Panc1 (cell line): ENCODE measurements at regions not wholly inside any gene's neighbourhood (a gene's known extent, or its start where the extent isn't known, plus 50 kb on each side); places are given as distances from the start of the nearest gene placed in this dataset.

Experiments
- ATAC-seq: fragments of 200-7000 bp; cut with Tn5 transposase; 2 replicates; pipeline ENCODE4 v1.9.1; 2020; ENCODE audit warnings: mild to moderate bottlenecking, moderate library complexity
- BruUV-seq: library from RNA; stranded (reverse); fragments of 400-500 nt; replicated peaks from 2 replicates; lab custom pipeline; 2021; lab: Mats Ljungman, UMichigan
- CTCF ChIA-PET: fragments of 300-600 bp; sonication (Branson Sonifier 250); formaldehyde crosslinking; loops from one replicate; lab custom pipeline; 2022; ENCODE audit warnings: antibody characterized with exemption; lab: Charles Lee
- POLR2A ChIA-PET: fragments of 300-600 bp; sonication (Branson Sonifier 250); formaldehyde crosslinking; loops from one replicate; lab custom pipeline; 2022; ENCODE audit warnings: antibody characterized with exemption; lab: Charles Lee
- DNase-seq: peaks from one replicate; pipeline ENCODE4 v3.0.0-alpha.2; 2010; ENCODE audit warnings: low read depth, low spot score
- H3K27ac ChIP-seq: 2 replicates; pipeline ENCODE4 v1.5.1; 2011; ENCODE audit warnings: mild to moderate bottlenecking, low read length, inconsistent platforms
- H3K27me3 ChIP-seq: fragments of 200-500 bp; sonication (Bioruptor generic); 2 replicates; pipeline ENCODE4 v1.6.0; 2014; ENCODE audit warnings: low read length, inconsistent platforms; ENCODE audit not compliant: control insufficient read depth, insufficient read depth
- H3K36me3 ChIP-seq: fragments of 200-500 bp; sonication (Bioruptor generic); 2 replicates; pipeline ENCODE4 v1.5.1; 2014; ENCODE audit warnings: inconsistent platforms, mild to moderate bottlenecking, low read length, moderate library complexity; ENCODE audit not compliant: control insufficient read depth, insufficient read depth
- H3K4me1 ChIP-seq: 2 replicates; pipeline ENCODE4 v1.5.1; 2011; ENCODE audit warnings: inconsistent platforms, mild to moderate bottlenecking, low read length, moderate library complexity; ENCODE audit not compliant: control insufficient read depth, insufficient read depth
- H3K4me3 ChIP-seq, 2 experiments: 2 replicates each; pipeline ENCODE4 v1.5.1; 2011 to 2012; ENCODE audit warnings: low read depth in 2 of 2, low read length in 2 of 2, mild to moderate bottlenecking in 2 of 2, inconsistent platforms in 1 of 2, moderate library complexity in 1 of 2
- H3K9me3 ChIP-seq: fragments of 200-500 bp; sonication (Bioruptor generic); 2 replicates; pipeline ENCODE4 v1.5.1; 2014; ENCODE audit warnings: low read depth, mild to moderate bottlenecking, inconsistent platforms, low read length, moderate library complexity; ENCODE audit not compliant: control insufficient read depth, insufficient read depth
- CTCF ChIP-seq: fragments of 450-650 bp; IDR thresholded peaks from 2 replicates; pipeline ENCODE4 v1.5.1; 2017; ENCODE audit warnings: mild to moderate bottlenecking
- POLR2AphosphoS5 ChIP-seq: IDR thresholded peaks from 2 replicates; pipeline ENCODE4 v1.6.1; 2012; ENCODE audit warnings: mild to moderate bottlenecking, low read depth, low read length, moderate library complexity
- REST ChIP-seq, 2 experiments: IDR thresholded peaks; 2 replicates each; pipeline ENCODE4 v1.6.1; 2011 to 2012; ENCODE audit warnings: low read depth in 2 of 2, control low read depth in 1 of 2, low read length in 1 of 2, mild to moderate bottlenecking in 1 of 2, moderate library complexity in 1 of 2; ENCODE audit not compliant: insufficient read depth in 1 of 2
- SIN3A ChIP-seq: IDR thresholded peaks from 2 replicates; pipeline ENCODE4 v1.6.1; 2012; ENCODE audit warnings: low read depth, mild to moderate bottlenecking, low read length, moderate library complexity, borderline replicate concordance; ENCODE audit not compliant: insufficient read depth
- TCF7L2 ChIP-seq: IDR thresholded peaks from 2 replicates; pipeline ENCODE4 v1.6.1; 2011; ENCODE audit warnings: mild to moderate bottlenecking, low read depth, low read length, inconsistent platforms
- in situ Hi-C: cut with HindIII; loops from 2 replicates; pipeline ENCODE4 v1.10.0; 2016; ENCODE audit warnings: low sequenced_read_pairs, low pct_unique_long_range_greater_than_20kb
- intact Hi-C: fragments of 100-400 bp; cut with micrococcal nuclease; formaldehyde crosslinking; loops from one replicate; pipeline ENCODE4 v1.10.0; 2022; ENCODE audit not compliant: unreplicated experiment

DNA sequence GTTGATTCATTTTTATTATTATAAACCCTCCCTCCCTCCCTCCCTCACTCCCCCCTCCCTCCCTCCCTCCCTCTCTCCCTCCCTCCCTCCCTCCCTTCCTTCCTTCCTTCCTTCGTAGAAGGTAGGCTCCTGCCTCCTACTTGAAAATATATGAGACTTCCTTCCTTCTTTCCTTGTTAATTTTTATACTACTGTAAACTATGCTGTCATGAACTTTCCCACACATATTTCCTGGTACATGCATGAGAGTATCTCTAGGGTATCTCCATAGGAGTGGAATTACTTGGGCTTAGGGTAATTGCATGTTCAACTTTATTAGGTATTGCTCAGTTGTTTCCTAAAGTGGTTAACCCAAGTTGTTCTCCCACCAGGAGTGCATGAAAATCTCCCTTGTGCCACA lies 330.6 kb downstream of the KCNRG start:
- in situ Hi-C loops = no loop called here
- no peaks in the 10 kb centered on the region for H3K9me3 ChIP-seq
- no peak for DNase-seq
- H3K27me3 ChIP-seq = no peaks in the 10 kb centered on the region
- ATAC-seq = no peak
- TF ChIP-seq POLR2AphosphoS5 = no peak
- TF ChIP-seq REST (IDR thresholded peaks at IDR 0.05; ENCODE audit: insufficient read depth in 1 of 2, low read depth in 2 of 2, low read length in 1 of 2) = no peak
- intact Hi-C loops = no loop called here
- no peak overlapping the region for H3K4me3 ChIP-seq
- BruUV-seq = no TSS peak
- CTCF ChIA-PET = no interaction called here
- no peaks in the 10 kb centered on the region for H3K4me1 ChIP-seq
- H3K27ac ChIP-seq = no peak overlapping the region
- POLR2A ChIA-PET = no interaction called here
- no peaks in the 10 kb centered on the region for H3K36me3 ChIP-seq

- ATAC-seq (no peak), DNase-seq (no peak)
- CTCF ChIA-PET = no interaction called here
- Histone ChIP-seq H3K27ac (no peak overlapping the region), H3K27me3 (no peaks in the 10 kb centered on the region), H3K4me3 (no peak overlapping the region), H3K4me1 (no peaks in the 10 kb centered on the region), H3K36me3 (no peaks in the 10 kb centered on the region), H3K9me3 (no peaks in the 10 kb centered on the region)
- intact Hi-C loops (no loop called here), in situ Hi-C loops (no loop called here)
- TF ChIP-seq TCF7L2 (no peak), POLR2AphosphoS5 (no peak), CTCF (no peak), REST (IDR thresholded peaks at IDR 0.05; ENCODE audit: insufficient read depth in 1 of 2, low read depth in 2 of 2, low read length in 1 of 2) (no peak), SIN3A (no peak)
- BruUV-seq = no TSS peak
- POLR2A ChIA-PET = no interaction called here
Observed at GRCh38 chr13:50348371-50348770, 333.1 kb downstream of the KCNRG start.
